Osteocyte (in vitro differentiated cells): ENCODE measurements at regions not wholly inside any gene's neighbourhood (a gene's known extent, or its start where the extent isn't known, plus 50 kb on each side); places are given as distances from the start of the nearest gene placed in this dataset.

ENCODE experiments used
- DNase-seq: peaks from one replicate; pipeline ENCODE4 v3.0.0; 2021; ENCODE audit warnings: mixed read lengths; ENCODE audit not compliant: unreplicated experiment; ENCODE audit errors: extremely low spot score
- H3K27ac Mint-ChIP-seq: one replicate; pipeline ENCODE4 v1.8.0; 2021; ENCODE audit warnings: mild to moderate bottlenecking, mixed read lengths; ENCODE audit not compliant: unreplicated experiment
- H3K27me3 Mint-ChIP-seq: one replicate; pipeline ENCODE4 v1.8.0; 2021; ENCODE audit warnings: mixed read lengths; ENCODE audit not compliant: unreplicated experiment
- H3K36me3 Mint-ChIP-seq: one replicate; pipeline ENCODE4 v1.8.0; 2021; ENCODE audit warnings: mixed read lengths; ENCODE audit not compliant: unreplicated experiment
- H3K4me1 Mint-ChIP-seq: one replicate; pipeline ENCODE4 v1.8.0; 2021; ENCODE audit warnings: mixed read lengths; ENCODE audit not compliant: unreplicated experiment
- H3K4me3 Mint-ChIP-seq: one replicate; pipeline ENCODE4 v1.8.0; 2021; ENCODE audit warnings: mild to moderate bottlenecking, moderate library complexity, mixed read lengths; ENCODE audit not compliant: unreplicated experiment
- H3K9me3 Mint-ChIP-seq: one replicate; pipeline ENCODE4 v1.8.0; 2021; ENCODE audit warnings: mixed read lengths; ENCODE audit not compliant: unreplicated experiment
- CTCF ChIP-seq: fragments of 200-600 bp; sonication (generic); IDR thresholded peaks from 2 replicates; pipeline ENCODE4 v1.5.0; 2021; ENCODE audit warnings: antibody characterized with exemption, mild to moderate bottlenecking, moderate library complexity

GRCh38 chr6:135118134-135118730 lies 62.9 kb upstream of the MYB start:
- DNase-seq: no peak
- H3K27me3 Mint-ChIP-seq: peaks cover 57% of the 10 kb centered on the region
- H3K27ac Mint-ChIP-seq: no peak overlapping the region
- H3K4me3 Mint-ChIP-seq: no peak overlapping the region
- H3K4me1 Mint-ChIP-seq: no peaks in the 10 kb centered on the region
- no peaks in the 10 kb centered on the region for H3K36me3 Mint-ChIP-seq
- TF ChIP-seq CTCF: no peak
- no peaks in the 10 kb centered on the region for H3K9me3 Mint-ChIP-seq

- H3K36me3 Mint-ChIP-seq: no peaks in the 10 kb centered on the region
- DNase-seq: no peak
- no peak overlapping the region for H3K4me3 Mint-ChIP-seq
- TF ChIP-seq CTCF: no peak
- no peak overlapping the region for H3K27ac Mint-ChIP-seq
- H3K4me1 Mint-ChIP-seq: no peaks in the 10 kb centered on the region
- peaks cover 62% of the 10 kb centered on the region for H3K27me3 Mint-ChIP-seq
- H3K9me3 Mint-ChIP-seq: peaks cover 5% of the 10 kb centered on the region
Measured at GRCh38 chr6:135117413-135117968, 62.9 kb upstream of the HBS1L start.

GRCh38 chr6:135116571-135116970 lies 61.9 kb upstream of the HBS1L start:
- Mint-ChIP-seq H3K36me3 (no peaks in the 10 kb centered on the region), H3K27ac (no peak overlapping the region), H3K27me3 (peaks cover 62% of the 10 kb centered on the region), H3K4me3 (no peak overlapping the region), H3K4me1 (no peaks in the 10 kb centered on the region), H3K9me3 (peaks cover 5% of the 10 kb centered on the region)
- no peak for DNase-seq
- TF ChIP-seq CTCF: no peak

- no peaks in the 10 kb centered on the region for H3K36me3 Mint-ChIP-seq
- no peak overlapping the region for H3K4me3 Mint-ChIP-seq
- H3K9me3 Mint-ChIP-seq: peaks cover 5% of the 10 kb centered on the region
- TF ChIP-seq CTCF: no peak
- no peak for DNase-seq
- H3K4me1 Mint-ChIP-seq: no peaks in the 10 kb centered on the region
- no peak overlapping the region for H3K27ac Mint-ChIP-seq
- H3K27me3 Mint-ChIP-seq: peaks cover 59% of the 10 kb centered on the region
Measured at GRCh38 chr6:135115834-135116233, 61.2 kb upstream of the HBS1L start.

GRCh38 chr6:135115411-135115810 lies 60.8 kb upstream of the HBS1L start:
- DNase-seq: no peak
- no peak overlapping the region for H3K4me3 Mint-ChIP-seq
- H3K36me3 Mint-ChIP-seq: no peaks in the 10 kb centered on the region
- peaks cover 56% of the 10 kb centered on the region for H3K27me3 Mint-ChIP-seq
- no peak overlapping the region for H3K27ac Mint-ChIP-seq
- no peaks in the 10 kb centered on the region for H3K4me1 Mint-ChIP-seq
- no peak for TF ChIP-seq CTCF
- H3K9me3 Mint-ChIP-seq: peaks cover 5% of the 10 kb centered on the region
